DMS53 (cell line): ENCODE measurements at regions not wholly inside any gene's neighbourhood (a gene's known extent, or its start where the extent isn't known, plus 50 kb on each side); places are given as distances from the start of the nearest gene placed in this dataset.

Source experiments
- DNase-seq: peaks from one replicate; lab custom pipeline; 2025; lab: John Stamatoyannopoulos, UW

GRCh38 chr1:90558754-90559378 lies 158.2 kb downstream of the BARHL2 start:
- DNase-seq = no peak

DNA sequence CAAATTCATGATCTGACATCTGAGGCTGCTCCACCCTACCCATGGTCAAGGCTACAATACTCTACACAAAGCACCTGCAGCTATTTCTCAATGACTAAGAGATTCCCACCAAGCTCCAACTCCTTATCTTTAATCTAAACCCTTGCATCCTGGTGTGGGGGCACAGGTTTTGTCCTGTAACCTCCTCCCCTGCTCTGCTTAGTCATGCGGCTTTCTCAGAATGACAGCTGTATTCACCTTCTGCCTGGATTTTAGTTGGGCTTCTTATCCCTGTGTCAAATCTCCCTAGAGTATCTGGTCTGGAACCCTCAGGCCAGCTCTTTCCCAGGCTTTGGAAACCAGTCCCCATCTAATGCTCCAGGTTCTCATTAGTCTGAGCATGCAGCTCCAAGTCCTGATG lies 159.0 kb downstream of the BARHL2 start:
- DNase-seq = no peak

DNA sequence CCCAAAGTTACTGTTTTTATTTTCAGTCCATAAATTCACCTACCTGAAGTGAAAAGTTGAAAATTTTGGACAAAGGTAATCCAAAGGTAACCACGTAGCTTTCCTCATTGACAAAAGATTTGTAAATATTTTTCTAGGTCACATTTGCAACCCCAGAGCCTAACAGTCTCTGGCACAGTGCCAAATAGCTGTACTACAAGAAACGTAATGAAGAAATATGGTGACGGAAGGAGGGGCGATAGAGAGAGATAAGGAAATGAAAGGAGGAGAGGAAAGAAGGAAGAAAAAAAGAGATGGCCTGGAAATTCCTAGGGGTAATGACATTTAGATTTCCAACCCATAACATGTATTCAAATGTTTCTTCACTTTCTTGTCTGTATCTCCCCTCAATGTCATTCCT lies 159.4 kb downstream of the BARHL2 start:
- DNase-seq = no peak

DNA sequence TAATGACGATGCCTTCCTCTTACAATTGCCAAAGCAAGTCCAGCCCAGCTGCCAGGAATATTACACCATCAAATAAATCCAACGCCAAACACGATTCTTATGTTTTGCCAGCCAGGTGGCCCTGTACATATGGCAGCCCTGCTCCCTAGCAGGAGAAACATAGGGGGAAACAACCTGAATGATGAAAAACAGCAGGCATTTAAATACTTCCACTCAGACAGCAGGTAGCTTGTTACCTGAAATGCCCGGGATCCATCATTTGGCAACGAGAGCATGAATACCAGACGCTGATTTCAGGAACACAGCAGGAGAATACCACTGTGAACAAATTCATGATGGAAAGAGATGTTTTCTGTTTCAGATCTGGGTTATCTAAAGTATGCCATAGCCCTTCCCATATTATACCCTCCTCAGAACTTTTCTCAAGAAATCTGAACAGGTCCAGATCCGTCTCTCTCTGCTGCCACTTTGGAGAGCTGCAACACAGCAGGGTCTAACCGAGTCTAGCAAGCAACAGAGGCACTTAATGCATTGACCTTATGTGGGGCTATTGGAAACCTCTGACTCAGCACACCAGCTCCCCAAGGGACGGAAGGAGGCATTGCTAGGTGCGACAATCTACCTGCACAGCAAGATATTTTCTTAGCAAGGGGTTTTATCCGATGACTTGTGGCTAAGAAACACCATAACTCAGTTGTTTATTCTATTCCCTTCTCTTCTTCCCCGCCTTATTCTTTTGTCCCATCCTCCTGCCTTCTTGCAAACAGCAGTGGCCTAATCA lies 166.3 kb downstream of the BARHL2 start:
- DNase-seq = peak; percentile 24

- DNase-seq = no peak
Observed at GRCh38 chr1:90544356-90544755, 172.7 kb downstream of the BARHL2 start.

- DNase-seq = no peak
Observed at GRCh38 chr1:90537606-90538362, 179.3 kb downstream of the BARHL2 start.

DNA sequence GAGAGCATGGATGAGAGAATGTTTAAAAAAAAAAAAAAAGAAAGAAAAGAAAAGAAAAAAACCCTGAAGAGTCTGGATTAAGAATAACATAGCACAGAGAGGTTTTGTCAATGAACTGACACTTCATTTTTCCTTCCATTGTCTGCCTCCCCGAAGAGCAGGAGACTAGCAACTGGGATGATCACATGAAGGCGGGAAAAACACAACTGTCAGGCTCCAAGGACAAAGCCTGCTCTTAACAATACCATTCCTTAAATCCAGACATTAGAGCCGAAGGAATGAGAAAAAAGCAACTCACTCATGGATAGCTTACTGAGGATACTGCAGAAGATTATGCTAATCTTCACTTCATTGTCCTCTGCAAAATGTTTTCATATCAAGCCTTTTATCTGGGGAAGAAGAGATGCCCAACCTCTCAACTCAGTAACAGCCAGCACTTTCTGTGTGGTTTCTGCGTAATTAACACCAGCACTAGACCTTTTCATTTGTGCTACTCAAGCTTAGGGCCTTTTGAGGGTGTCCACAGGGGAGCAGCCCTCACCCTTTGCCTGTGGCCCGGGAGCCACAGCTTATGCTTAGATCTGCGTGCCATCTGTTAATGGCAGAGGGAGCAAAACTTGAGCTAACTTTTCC lies 182.3 kb downstream of the BARHL2 start:
- no peak for DNase-seq

- no peak for DNase-seq
Observed at GRCh38 chr1:90534116-90534515, 183.0 kb downstream of the BARHL2 start.

GRCh38 chr1:90526954-90527353 lies 190.1 kb downstream of the BARHL2 start:
- DNase-seq = no peak

DNA sequence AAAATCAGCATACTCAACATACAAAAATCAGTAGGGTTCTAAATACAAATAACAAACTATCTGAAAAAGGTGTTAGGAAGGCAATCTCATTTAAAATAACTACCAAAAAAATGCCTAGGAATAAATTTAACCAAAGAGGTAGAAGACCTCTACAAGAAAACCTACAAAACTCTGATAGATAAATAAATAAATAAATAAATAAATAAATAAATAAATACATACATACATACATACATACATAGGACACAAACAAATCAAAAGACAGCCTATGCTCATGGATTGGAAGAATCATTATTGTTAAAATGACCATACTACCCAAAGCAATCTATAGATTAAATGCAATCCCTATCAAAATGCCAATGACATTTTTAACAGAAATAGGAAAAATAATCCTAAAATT lies 194.7 kb downstream of the BARHL2 start:
- no peak for DNase-seq

DNA sequence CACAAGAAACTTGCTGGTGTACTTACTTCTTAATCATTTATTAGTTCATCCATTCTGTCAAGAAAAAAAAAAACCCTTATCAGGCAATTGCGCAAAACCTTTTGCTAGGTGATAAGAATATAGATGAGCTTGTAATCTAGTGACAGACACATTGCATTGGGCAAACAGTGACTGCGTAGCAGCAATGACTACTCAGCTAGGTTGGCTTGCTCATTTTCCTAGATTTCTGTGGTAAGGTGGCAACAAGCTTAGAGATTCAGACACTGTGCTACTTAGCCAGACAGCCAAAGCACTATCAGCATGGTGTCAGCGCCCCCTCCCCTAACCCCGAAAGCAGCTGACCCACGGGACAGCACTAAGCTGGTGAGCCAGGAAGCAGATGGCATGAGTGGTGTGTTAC lies 203.1 kb downstream of the BARHL2 start:
- DNase-seq = no peak

- no peak for DNase-seq
Observed at GRCh38 chr1:90512441-90512840, 204.7 kb downstream of the BARHL2 start.

DNA sequence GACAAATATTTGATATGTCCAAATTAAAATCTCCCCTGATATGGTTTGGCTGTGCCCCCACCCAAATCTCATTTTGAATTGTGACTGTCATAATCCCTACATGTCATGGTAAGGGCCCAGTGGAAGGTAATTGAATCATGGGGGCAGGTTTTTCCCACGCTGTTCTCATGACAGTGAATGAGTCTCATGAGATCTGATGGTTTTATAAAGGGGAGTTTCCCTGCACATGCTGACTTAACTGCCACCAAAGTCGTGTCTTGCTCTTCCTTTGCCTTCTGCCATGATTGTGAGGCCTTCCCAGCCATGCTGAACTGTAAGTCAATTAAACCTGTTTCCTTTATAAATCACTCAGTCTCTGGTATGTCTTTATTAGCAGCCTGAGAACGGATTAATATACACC lies 207.0 kb downstream of the BARHL2 start:
- DNase-seq = no peak

DNA sequence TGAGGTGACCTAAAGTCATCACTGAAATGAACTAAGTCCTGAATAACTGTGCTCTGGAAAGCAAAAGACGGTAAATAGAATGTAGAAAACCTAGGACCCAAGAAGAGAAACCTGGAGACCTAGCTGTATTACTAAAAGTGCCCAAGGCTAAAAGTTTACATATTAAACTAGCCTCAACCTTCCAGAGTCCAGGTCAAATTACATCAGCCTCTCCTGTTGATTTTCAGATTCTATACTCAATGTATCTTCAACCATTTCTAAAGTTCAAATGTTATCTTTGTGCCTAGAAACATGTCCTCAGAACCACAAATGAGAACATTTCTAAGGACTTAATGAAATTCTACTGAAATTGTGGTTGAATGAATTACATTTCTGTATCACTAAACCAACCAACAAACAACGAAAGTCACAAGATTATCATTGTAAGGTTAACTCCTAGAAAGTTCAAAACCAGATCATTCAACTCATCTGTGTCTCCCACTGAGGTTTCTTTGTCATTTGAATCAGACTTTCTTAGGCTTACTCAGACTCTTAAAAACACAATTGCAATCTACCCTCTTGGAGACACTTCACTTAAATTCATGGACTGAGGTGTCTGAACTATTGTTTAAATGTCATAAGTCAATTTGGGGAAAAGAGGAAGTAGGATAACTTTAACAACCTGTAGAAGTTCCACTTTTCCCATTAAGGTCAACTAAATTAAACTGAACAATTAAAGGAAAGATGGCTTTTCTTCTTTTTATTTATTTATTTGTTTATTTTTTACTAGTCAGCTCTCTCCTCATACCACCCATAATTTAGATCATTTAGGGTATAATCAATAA lies 207.7 kb downstream of the BARHL2 start:
- no peak for DNase-seq

GRCh38 chr1:90508376-90509167 lies 208.5 kb downstream of the BARHL2 start:
- DNase-seq = no peak

DNA sequence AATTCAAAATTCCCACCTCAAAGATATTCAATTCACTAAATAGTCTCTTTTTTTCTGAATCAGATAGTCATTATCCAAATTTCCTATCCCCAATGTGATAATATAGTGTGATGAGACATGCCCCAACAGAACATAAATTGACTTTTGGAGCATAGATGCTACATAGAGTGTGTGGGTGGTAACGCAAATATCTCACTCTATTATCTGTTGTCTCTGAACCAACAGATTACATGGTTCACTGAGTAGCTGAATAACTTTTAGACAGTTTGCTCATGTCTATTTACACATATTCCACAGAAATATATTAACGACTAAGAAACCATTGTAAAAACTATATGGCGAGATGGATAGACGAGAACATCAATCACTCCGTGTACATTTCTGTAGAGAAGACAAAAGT lies 209.9 kb downstream of the BARHL2 start:
- peak; percentile 47 for DNase-seq

DNA sequence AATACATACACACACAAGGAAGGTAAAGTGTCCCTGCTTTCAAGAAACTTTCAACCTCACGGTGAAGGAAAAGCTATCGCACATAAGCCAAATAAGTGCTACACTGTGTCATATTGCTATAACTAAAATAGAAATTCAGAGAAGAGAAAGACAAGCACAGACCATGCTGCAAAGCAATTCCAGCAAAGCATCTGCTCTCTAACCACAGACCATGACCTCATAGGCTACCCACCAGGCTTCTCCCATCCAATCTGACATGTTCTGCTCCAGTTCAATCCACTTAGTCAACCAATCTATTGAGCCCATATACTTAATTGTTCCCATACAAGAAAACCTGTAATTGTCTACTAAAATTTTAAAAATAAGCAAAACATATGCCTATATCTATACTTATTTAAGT lies 211.3 kb downstream of the BARHL2 start:
- DNase-seq = no peak

- no peak for DNase-seq
Observed at GRCh38 chr1:90504509-90504908, 212.6 kb downstream of the BARHL2 start.

DNA sequence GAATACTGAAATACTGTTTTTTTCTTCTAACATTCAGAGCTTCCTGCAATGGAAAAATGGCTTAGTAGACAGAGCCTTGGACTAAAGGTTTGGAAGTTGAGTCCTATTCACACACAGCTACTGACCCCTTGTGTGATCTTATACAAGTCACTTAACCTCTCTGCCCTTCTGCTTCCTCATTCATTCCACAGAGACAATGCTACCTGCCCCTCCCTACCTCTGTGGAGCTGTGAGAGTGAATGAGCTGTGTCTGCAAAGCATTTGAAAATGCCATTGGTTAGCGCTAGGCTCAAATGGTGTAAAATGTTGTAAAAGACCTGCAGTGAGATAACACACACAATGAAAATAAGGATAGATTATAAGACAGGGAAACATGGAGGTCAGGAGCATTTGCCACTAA lies 214.4 kb downstream of the BARHL2 start:
- DNase-seq = peak; percentile 15

DNA sequence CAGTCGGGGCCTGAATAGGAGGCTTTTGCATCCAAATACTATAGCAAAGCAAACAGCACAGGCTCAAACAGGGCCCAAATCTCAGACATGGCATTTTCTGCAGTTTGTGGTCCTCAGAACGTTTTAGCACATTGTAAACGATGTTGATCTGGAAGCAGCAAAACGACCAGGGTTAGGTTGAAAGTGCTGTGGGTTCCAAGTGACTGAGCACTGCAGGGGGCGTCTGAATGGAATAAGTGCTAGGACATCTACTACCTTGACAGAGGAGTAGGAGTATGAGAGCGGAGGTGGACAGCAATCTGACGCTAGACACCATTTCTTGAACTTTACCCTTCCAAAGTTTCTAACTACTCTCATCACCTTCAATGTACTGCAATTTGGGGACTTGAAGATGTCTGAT lies 214.9 kb downstream of the BARHL2 start:
- no peak for DNase-seq

DNA sequence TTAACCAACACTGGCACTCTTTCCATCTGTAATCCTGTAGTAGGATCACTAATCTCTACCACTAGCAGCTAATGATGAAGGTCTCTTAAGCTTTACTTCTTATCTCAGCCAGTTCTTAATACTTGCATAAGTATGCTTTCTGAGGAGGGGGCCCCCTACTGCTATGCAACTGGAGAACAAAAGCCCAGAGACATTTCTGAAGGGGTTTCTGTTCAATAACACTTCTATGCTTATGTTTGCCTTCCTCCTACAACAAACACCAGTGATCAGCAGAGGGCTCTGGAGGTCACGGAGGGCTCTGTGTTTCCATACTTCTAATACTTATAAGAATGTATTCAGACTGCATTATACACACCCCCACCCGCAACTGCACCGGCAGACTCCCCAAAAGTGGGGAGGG lies 215.8 kb downstream of the BARHL2 start:
- peak; percentile 8 for DNase-seq
